ENCODE measurements at regions not wholly inside any gene's neighbourhood (a gene's known extent, or its start where the extent isn't known, plus 50 kb on each side); places are given as distances from the start of the nearest gene placed in this dataset.
A peak's percentile ranks its signal among the peaks of the same experiment; 100 is the strongest.

DNA sequence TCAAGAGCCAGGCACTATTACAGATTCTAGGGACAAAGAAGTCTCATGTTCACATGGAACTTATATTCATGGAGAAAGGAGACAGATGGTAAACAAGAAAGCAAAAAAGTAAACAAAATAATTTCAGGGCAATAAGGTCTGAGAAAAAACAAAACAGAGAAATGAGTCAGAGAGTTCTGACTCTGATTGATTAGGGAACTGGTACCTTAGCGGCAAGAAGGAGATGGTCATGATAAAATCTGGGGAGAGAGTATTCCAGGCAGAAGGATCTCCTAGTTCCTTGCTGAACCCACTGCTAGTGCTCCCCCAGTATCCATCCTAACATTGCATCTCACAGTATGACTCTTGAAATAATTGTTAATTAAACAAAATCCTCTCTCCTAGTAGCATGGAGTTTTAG lies 161.8 kb upstream of the KLF7 start:
- no TSS peak for BruUV-seq (replicated peaks)
- intact Hi-C loops (cut with micrococcal nuclease; ENCODE audit: unreplicated experiment) = no loop called here
- ChIA-PET POLR2A (no interaction called here), SMC1A (ENCODE audit: uncharacterized antibody, unreplicated experiment) (no interaction called here), RAD21 (ENCODE audit: unreplicated experiment) (no interaction called here), CTCF (no interaction called here)
- Histone ChIP-seq H3K27ac (ENCODE audit: control insufficient read depth, insufficient read depth) (peak overlapping the region; percentile 40; the same call in 1 of the 2 replicates), H3K27me3 (replicated peaks in 1 of 2; ENCODE audit: control insufficient read depth in 2 of 2, insufficient read depth in 2 of 2, low read length in 1 of 2) (no peaks in the 10 kb centered on the region), H3K9ac (ENCODE audit: control insufficient read depth, insufficient read depth, low read length) (no peak overlapping the region), H3K79me2 (ENCODE audit: control insufficient read depth, insufficient read depth, low read length) (peaks cover 5% of the 10 kb centered on the region; the same call in 1 of the 2 replicates), H3K9me3 (replicated peaks; ENCODE audit: control insufficient read depth, insufficient read depth, low read length) (no peaks in the 10 kb centered on the region), H3K4me1 (ENCODE audit: control insufficient read depth, insufficient read depth, low read length) (peaks cover 41% of the 10 kb centered on the region), H2AFZ (ENCODE audit: control insufficient read depth, low read depth, low read length) (peak overlapping the region; percentile 37), H3K36me3 (ENCODE audit: control insufficient read depth in 2 of 2, insufficient read depth in 2 of 2, low read length in 1 of 2) (no peaks in the 10 kb centered on the region), H4K20me1 (ENCODE audit: control insufficient read depth, insufficient read depth) (no peaks in the 10 kb centered on the region), H3K4me3 (no peak overlapping the region), H3K4me2 (ENCODE audit: control insufficient read depth, insufficient read depth) (peak overlapping the region; percentile 67)
- ATAC-seq (peak; percentile 9; the same call in 1 of the 3 replicates), DNase-seq (ENCODE audit: low read depth, low spot score) (no peak), FAIRE-seq (peak; percentile 27)
- in situ Hi-C loops (cut with MboI) = loop anchor here (25.0 kb wide), 1 partner anchor 1615 kb away; no protein-coding TSS in a partner anchor
- WGBS (ENCODE audit: insufficient coverage, insufficient replicate concordance, low lambda C conversion rate, missing lambda C conversion rate) = 0% methylated on average over 1 of the region's 1 CpG
- TF ChIP-seq, protein P1, sequence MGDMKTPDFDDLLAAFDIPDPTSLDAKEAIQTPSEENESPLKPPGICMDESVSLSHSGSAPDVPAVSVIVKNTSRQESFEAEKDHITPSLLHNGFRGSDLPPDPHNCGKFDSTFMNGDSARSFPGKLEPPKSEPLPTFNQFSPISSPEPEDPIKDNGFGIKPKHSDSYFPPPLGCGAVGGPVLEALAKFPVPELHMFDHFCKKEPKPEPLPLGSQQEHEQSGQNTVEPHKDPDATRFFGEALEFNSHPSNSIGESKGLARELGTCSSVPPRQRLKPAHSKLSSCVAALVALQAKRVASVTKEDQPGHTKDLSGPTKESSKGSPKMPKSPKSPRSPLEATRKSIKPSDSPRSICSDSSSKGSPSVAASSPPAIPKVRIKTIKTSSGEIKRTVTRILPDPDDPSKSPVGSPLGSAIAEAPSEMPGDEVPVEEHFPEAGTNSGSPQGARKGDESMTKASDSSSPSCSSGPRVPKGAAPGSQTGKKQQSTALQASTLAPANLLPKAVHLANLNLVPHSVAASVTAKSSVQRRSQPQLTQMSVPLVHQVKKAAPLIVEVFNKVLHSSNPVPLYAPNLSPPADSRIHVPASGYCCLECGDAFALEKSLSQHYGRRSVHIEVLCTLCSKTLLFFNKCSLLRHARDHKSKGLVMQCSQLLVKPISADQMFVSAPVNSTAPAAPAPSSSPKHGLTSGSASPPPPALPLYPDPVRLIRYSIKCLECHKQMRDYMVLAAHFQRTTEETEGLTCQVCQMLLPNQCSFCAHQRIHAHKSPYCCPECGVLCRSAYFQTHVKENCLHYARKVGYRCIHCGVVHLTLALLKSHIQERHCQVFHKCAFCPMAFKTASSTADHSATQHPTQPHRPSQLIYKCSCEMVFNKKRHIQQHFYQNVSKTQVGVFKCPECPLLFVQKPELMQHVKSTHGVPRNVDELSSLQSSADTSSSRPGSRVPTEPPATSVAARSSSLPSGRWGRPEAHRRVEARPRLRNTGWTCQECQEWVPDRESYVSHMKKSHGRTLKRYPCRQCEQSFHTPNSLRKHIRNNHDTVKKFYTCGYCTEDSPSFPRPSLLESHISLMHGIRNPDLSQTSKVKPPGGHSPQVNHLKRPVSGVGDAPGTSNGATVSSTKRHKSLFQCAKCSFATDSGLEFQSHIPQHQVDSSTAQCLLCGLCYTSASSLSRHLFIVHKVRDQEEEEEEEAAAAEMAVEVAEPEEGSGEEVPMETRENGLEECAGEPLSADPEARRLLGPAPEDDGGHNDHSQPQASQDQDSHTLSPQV (IDR thresholded peaks at IDR 0.05) = no peak
- TF ChIP-seq FOXM1 (IDR thresholded peaks at IDR 0.05; ENCODE audit: low read depth, low read length) = peak; percentile 53; the same call in 1 of the 2 replicates
- no peak for TF ChIP-seq MTA3 (IDR thresholded peaks at IDR 0.05; ENCODE audit: borderline replicate concordance, low read length)
- TF ChIP-seq, protein P2, sequence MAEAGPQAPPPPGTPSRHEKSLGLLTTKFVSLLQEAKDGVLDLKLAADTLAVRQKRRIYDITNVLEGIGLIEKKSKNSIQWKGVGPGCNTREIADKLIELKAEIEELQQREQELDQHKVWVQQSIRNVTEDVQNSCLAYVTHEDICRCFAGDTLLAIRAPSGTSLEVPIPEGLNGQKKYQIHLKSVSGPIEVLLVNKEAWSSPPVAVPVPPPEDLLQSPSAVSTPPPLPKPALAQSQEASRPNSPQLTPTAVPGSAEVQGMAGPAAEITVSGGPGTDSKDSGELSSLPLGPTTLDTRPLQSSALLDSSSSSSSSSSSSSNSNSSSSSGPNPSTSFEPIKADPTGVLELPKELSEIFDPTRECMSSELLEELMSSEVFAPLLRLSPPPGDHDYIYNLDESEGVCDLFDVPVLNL (IDR thresholded peaks at IDR 0.05; ENCODE audit: low read depth, low read length) = no peak
- no peak for TF ChIP-seq WRNIP1 (IDR thresholded peaks at IDR 0.05; ENCODE audit: borderline replicate concordance, low read depth, low read length)
- peak; percentile 97 for TF ChIP-seq JUNB (IDR thresholded peaks at IDR 0.05)
- TF ChIP-seq DPF2 (IDR thresholded peaks at IDR 0.05) = peak; percentile 62
- no peak for TF ChIP-seq ZNF274 (IDR thresholded peaks at IDR 0.05; ENCODE audit: insufficient read depth, insufficient read length)
- TF ChIP-seq, protein P3, sequence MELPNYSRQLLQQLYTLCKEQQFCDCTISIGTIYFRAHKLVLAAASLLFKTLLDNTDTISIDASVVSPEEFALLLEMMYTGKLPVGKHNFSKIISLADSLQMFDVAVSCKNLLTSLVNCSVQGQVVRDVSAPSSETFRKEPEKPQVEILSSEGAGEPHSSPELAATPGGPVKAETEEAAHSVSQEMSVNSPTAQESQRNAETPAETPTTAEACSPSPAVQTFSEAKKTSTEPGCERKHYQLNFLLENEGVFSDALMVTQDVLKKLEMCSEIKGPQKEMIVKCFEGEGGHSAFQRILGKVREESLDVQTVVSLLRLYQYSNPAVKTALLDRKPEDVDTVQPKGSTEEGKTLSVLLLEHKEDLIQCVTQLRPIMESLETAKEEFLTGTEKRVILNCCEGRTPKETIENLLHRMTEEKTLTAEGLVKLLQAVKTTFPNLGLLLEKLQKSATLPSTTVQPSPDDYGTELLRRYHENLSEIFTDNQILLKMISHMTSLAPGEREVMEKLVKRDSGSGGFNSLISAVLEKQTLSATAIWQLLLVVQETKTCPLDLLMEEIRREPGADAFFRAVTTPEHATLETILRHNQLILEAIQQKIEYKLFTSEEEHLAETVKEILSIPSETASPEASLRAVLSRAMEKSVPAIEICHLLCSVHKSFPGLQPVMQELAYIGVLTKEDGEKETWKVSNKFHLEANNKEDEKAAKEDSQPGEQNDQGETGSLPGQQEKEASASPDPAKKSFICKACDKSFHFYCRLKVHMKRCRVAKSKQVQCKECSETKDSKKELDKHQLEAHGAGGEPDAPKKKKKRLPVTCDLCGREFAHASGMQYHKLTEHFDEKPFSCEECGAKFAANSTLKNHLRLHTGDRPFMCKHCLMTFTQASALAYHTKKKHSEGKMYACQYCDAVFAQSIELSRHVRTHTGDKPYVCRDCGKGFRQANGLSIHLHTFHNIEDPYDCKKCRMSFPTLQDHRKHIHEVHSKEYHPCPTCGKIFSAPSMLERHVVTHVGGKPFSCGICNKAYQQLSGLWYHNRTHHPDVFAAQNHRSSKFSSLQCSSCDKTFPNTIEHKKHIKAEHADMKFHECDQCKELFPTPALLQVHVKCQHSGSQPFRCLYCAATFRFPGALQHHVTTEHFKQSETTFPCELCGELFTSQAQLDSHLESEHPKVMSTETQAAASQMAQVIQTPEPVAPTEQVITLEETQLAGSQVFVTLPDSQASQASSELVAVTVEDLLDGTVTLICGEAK (IDR thresholded peaks at IDR 0.05; ENCODE audit: borderline replicate concordance) = no peak
- TF ChIP-seq, protein P4, sequence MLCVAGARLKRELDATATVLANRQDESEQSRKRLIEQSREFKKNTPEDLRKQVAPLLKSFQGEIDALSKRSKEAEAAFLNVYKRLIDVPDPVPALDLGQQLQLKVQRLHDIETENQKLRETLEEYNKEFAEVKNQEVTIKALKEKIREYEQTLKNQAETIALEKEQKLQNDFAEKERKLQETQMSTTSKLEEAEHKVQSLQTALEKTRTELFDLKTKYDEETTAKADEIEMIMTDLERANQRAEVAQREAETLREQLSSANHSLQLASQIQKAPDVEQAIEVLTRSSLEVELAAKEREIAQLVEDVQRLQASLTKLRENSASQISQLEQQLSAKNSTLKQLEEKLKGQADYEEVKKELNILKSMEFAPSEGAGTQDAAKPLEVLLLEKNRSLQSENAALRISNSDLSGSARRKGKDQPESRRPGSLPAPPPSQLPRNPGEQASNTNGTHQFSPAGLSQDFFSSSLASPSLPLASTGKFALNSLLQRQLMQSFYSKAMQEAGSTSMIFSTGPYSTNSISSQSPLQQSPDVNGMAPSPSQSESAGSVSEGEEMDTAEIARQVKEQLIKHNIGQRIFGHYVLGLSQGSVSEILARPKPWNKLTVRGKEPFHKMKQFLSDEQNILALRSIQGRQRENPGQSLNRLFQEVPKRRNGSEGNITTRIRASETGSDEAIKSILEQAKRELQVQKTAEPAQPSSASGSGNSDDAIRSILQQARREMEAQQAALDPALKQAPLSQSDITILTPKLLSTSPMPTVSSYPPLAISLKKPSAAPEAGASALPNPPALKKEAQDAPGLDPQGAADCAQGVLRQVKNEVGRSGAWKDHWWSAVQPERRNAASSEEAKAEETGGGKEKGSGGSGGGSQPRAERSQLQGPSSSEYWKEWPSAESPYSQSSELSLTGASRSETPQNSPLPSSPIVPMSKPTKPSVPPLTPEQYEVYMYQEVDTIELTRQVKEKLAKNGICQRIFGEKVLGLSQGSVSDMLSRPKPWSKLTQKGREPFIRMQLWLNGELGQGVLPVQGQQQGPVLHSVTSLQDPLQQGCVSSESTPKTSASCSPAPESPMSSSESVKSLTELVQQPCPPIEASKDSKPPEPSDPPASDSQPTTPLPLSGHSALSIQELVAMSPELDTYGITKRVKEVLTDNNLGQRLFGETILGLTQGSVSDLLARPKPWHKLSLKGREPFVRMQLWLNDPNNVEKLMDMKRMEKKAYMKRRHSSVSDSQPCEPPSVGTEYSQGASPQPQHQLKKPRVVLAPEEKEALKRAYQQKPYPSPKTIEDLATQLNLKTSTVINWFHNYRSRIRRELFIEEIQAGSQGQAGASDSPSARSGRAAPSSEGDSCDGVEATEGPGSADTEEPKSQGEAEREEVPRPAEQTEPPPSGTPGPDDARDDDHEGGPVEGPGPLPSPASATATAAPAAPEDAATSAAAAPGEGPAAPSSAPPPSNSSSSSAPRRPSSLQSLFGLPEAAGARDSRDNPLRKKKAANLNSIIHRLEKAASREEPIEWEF (IDR thresholded peaks at IDR 0.05; ENCODE audit: insufficient replicate concordance, low read depth, low read length) = no peak

All from GM12878 (cell line).